ENCODE measurements at regions not wholly inside any gene's neighbourhood (a gene's known extent, or its start where the extent isn't known, plus 50 kb on each side); places are given as distances from the start of the nearest gene placed in this dataset.
"Not testable (repeated sequence)": the region's sequence is repeated elsewhere in the genome, so short reads cannot be mapped to it uniquely, and the experiment has no call there.

DNA sequence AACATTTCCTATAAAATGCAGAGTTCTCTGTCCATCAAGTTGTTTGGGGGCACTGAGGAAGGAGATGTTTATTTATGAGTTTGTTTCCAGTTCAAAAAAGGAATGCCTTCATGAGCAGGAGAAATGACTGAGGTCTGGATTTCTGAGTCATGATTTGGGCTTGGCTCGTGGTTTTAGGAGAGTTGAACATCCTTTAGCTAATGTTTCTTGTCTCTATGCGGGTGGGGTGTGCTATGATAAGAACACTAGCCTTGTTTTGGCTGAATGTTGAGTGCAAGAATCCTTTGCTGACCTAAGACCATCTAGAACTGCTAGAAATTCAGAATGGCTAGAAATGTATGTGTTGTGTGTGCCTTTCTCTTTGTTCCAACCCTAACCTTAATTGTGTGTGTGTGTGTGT, 59.1 kb upstream of the NBPF11 start:
- DNase-seq (ENCODE audit: low read depth in 4 of 4, low spot score in 2 of 4) = not testable (repeated sequence)

- not testable (repeated sequence) for DNase-seq (ENCODE audit: low read depth in 4 of 4, low spot score in 2 of 4)
These were observed 58.5 kb upstream of the NBPF11 start for GRCh38 chr1:148210624-148211023.

GRCh38 chr1:148210166-148210565, 58.1 kb upstream of the NBPF11 start:
- DNase-seq (ENCODE audit: low read depth in 4 of 4, low spot score in 2 of 4) = not testable (repeated sequence)

GRCh38 chr1:148202013-148202412, 49.9 kb upstream of the NBPF11 start:
- DNase-seq (ENCODE audit: low read depth in 4 of 4, low spot score in 2 of 4) = not testable (repeated sequence)
